ENCODE measurements at regions not wholly inside any gene's neighbourhood (a gene's known extent, or its start where the extent isn't known, plus 50 kb on each side); places are given as distances from the start of the nearest gene placed in this dataset.
A peak's percentile ranks its signal among the peaks of the same experiment; 100 is the strongest.

GRCh38 chr17:65477600-65477999 lies 83.8 kb downstream of the AXIN2 start:
- no peak for TF ChIP-seq CTCF (conservative IDR thresholded peaks at IDR 0.05; ENCODE audit: low read depth, low read length)
- no peak for DNase-seq (ENCODE audit: low read depth)

GRCh38 chr17:65474660-65475059 lies 86.8 kb downstream of the AXIN2 start:
- no peak for TF ChIP-seq CTCF (conservative IDR thresholded peaks at IDR 0.05; ENCODE audit: low read depth, low read length)
- DNase-seq (ENCODE audit: low read depth), result no peak
- H3K4me3 ChIP-seq (ENCODE audit: low read depth, low read length), result no peak overlapping the region

More at GRCh38 chr17:65477600-65477999, 83.8 kb downstream of the AXIN2 start:
- H3K4me3 ChIP-seq (ENCODE audit: low read depth, low read length), result no peak overlapping the region

GRCh38 chr17:65473985-65474384 lies 87.5 kb downstream of the AXIN2 start:
- DNase-seq (ENCODE audit: low read depth), result no peak
- no peak overlapping the region for H3K4me3 ChIP-seq (ENCODE audit: low read depth, low read length)
- no peak for TF ChIP-seq CTCF (conservative IDR thresholded peaks at IDR 0.05; ENCODE audit: low read depth, low read length)

GRCh38 chr17:65473363-65473762 lies 88.1 kb downstream of the AXIN2 start:
- no peak for TF ChIP-seq CTCF (conservative IDR thresholded peaks at IDR 0.05; ENCODE audit: low read depth, low read length)
- no peak for DNase-seq (ENCODE audit: low read depth)

GRCh38 chr17:65472666-65473309 lies 88.7 kb downstream of the AXIN2 start:
- TF ChIP-seq CTCF (conservative IDR thresholded peaks at IDR 0.05; ENCODE audit: low read depth, low read length), result no peak
- DNase-seq (ENCODE audit: low read depth), result peak; percentile 25
- no peak overlapping the region for H3K4me3 ChIP-seq (ENCODE audit: low read depth, low read length)

More at GRCh38 chr17:65473363-65473762, 88.1 kb downstream of the AXIN2 start:
- H3K4me3 ChIP-seq (ENCODE audit: low read depth, low read length), result no peak overlapping the region

GRCh38 chr17:65470783-65471182 lies 90.7 kb downstream of the AXIN2 start:
- TF ChIP-seq CTCF (conservative IDR thresholded peaks at IDR 0.05; ENCODE audit: low read depth, low read length), result no peak
- no peak for DNase-seq (ENCODE audit: low read depth)
- H3K4me3 ChIP-seq (ENCODE audit: low read depth, low read length), result no peak overlapping the region

- no peak for TF ChIP-seq CTCF (conservative IDR thresholded peaks at IDR 0.05; ENCODE audit: low read depth, low read length)
- no peak overlapping the region for H3K4me3 ChIP-seq (ENCODE audit: low read depth, low read length)
- DNase-seq (ENCODE audit: low read depth), result no peak
Measured at GRCh38 chr17:65468321-65468720, 93.1 kb downstream of the AXIN2 start.

Data from epithelial cell of proximal tubule (primary cell).